Ascending aorta (tissue), 2 donors: ENCODE measurements at regions not wholly inside any gene's neighbourhood (a gene's known extent, or its start where the extent isn't known, plus 50 kb on each side); places are given as distances from the start of the nearest gene placed in this dataset.
A peak's percentile ranks its signal among the peaks of the same experiment; 100 is the strongest.
"Not testable (repeated sequence)": the region's sequence is repeated elsewhere in the genome, so short reads cannot be mapped to it uniquely, and the experiment has no call there.

Experiments used
- DNase-seq, 2 donors: peaks; one replicate each; pipeline ENCODE4 v3.0.0-alpha.2; 2019; ENCODE audit warnings: low spot score in 2 of 2
- H3K27ac ChIP-seq, 2 donors: fragments of 200-600 bp; sonication (generic); one replicate each; pipeline ENCODE4 v1.5.1; 2016 to 2017; ENCODE audit warnings: mild to moderate bottlenecking in 1 of 2
- H3K27me3 ChIP-seq: fragments of 200-600 bp; sonication (generic); one replicate; pipeline ENCODE4 v1.5.1; 2017
- H3K36me3 ChIP-seq, 2 donors: fragments of 200-600 bp; sonication (generic); one replicate each; pipeline ENCODE4 v1.5.1; 2016
- H3K4me1 ChIP-seq, 2 donors: fragments of 200-600 bp; sonication (generic); one replicate each; pipeline ENCODE4 v1.5.1; 2016 to 2017; ENCODE audit warnings: mild to moderate bottlenecking in 1 of 2
- H3K4me3 ChIP-seq, 2 donors: fragments of 200-600 bp; sonication (generic); one replicate each; pipeline ENCODE4 v1.5.1; 2016 to 2017; ENCODE audit warnings: mild to moderate bottlenecking in 1 of 2
- H3K9me3 ChIP-seq, 2 donors: fragments of 200-600 bp; sonication (generic); one replicate each; pipeline ENCODE4 v1.5.1; 2016
- intact Hi-C: fragments of 100-400 bp; cut with DNase I; formaldehyde crosslinking; loops from one replicate; pipeline ENCODE4 v1.15.1; 2023
- TF ChIP-seq, protein P1 (sequence below), 3 experiments: fragments of 200-600 bp in 2 of 3; fragments of 450-650 bp in 1 of 3; sonication (generic) in 2 of 3; IDR thresholded peaks; one replicate each; pipeline ENCODE4 v1.5.1; 2016 to 2019; ENCODE audit warnings: antibody characterized with exemption in 3 of 3, mild to moderate bottlenecking in 1 of 3, moderate library complexity in 1 of 3

DNA sequence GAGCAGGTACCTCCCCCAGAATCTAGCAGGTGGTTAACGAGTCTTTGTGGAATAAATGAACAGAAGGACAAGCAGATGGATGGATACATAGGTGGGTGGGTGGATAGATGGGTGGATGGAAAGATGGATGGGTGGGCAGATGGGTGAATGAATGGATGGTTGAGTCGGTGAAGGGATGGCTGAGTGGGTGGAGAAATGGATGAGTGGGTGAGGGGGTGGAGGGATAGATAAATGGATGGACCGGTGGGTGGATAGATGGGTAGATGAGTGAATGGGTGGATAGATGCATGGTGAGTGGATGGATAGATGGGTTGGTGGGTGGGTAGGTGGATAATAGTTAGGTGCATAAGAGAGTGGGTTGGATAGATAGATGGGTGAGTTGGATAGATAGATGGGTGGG is 99.7 kb upstream of the FRG2C start:
- H3K4me1 ChIP-seq, H3K4me3 ChIP-seq, H3K27me3 ChIP-seq, DNase-seq, H3K27ac ChIP-seq, H3K36me3 ChIP-seq, intact Hi-C loops, H3K9me3 ChIP-seq: not testable (repeated sequence)

DNA sequence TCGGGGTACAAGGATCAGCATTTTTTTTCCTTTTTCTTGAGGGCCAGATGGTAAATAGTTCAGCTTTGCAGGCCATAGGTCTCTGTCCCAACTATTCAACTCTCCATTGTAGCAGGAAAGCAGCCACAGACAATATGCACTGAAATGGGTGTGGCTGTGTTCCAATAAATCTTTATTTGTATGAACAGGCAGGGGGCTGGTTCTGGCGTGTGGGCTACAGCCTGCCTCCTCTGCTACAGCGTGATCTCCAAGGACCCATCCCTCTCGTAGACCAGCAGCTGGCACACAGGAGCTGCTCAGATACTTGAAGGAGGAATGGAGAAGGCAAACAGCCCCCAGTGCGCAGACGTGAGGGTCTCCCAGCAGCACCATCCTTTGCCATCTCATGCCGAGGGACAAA is 91.8 kb upstream of the FRG2C start:
- H3K27ac ChIP-seq, H3K36me3 ChIP-seq, H3K4me1 ChIP-seq, H3K27me3 ChIP-seq, intact Hi-C loops, H3K9me3 ChIP-seq, H3K4me3 ChIP-seq, DNase-seq: not testable (repeated sequence)

DNA sequence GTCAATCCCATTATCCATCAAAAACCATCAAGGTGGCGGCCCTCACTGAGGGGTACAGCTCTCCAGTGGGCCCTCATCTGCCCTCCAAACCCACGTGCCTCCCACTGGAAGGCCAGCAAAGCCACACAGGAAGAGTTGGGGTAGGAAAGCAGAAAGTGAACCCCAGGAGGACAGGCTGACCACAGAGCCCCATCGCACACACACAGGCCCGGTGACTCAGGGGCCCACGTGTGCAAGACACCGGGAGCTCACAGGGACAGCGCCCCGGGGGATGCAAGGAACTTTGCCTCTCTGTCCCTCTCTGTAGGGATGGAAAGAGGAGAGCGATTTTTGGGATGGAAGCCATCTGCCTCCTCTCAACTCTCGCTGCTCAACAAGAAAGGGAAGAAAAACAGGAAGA is 85.0 kb upstream of the FRG2C start:
- H3K4me3 ChIP-seq: peak overlapping the region in 1 of 2 donors; percentile 87
- intact Hi-C loops, DNase-seq, H3K9me3 ChIP-seq, H3K4me1 ChIP-seq, H3K36me3 ChIP-seq, H3K27ac ChIP-seq, H3K27me3 ChIP-seq: not testable (repeated sequence)

GRCh38 chr3:75579536-75579935 is 84.6 kb upstream of the FRG2C start:
- H3K36me3 ChIP-seq, H3K4me1 ChIP-seq, DNase-seq, H3K27me3 ChIP-seq, H3K9me3 ChIP-seq, H3K27ac ChIP-seq, intact Hi-C loops: not testable (repeated sequence)
- peak overlapping the region; percentile 47 to 87 for H3K4me3 ChIP-seq

GRCh38 chr3:75579981-75580782 is 83.9 kb upstream of the FRG2C start:
- intact Hi-C loops: loop anchor here (5.0 to 10.0 kb wide), 2 partner anchors 288 to 385 kb away; no protein-coding TSS in a partner anchor
- H3K9me3 ChIP-seq, H3K4me1 ChIP-seq, H3K27me3 ChIP-seq, H3K36me3 ChIP-seq, H3K27ac ChIP-seq: not testable (repeated sequence)
- DNase-seq: peak in 1 of 2 donors; percentile 67
- peak overlapping the region; percentile 47 to 87 for H3K4me3 ChIP-seq
- TF ChIP-seq, protein P1, sequence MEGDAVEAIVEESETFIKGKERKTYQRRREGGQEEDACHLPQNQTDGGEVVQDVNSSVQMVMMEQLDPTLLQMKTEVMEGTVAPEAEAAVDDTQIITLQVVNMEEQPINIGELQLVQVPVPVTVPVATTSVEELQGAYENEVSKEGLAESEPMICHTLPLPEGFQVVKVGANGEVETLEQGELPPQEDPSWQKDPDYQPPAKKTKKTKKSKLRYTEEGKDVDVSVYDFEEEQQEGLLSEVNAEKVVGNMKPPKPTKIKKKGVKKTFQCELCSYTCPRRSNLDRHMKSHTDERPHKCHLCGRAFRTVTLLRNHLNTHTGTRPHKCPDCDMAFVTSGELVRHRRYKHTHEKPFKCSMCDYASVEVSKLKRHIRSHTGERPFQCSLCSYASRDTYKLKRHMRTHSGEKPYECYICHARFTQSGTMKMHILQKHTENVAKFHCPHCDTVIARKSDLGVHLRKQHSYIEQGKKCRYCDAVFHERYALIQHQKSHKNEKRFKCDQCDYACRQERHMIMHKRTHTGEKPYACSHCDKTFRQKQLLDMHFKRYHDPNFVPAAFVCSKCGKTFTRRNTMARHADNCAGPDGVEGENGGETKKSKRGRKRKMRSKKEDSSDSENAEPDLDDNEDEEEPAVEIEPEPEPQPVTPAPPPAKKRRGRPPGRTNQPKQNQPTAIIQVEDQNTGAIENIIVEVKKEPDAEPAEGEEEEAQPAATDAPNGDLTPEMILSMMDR (IDR thresholded peaks at IDR 0.05): peak in 2 of 3 experiments; percentile 52 to 76

- not testable (repeated sequence) for DNase-seq, H3K4me1 ChIP-seq
- intact Hi-C loops: loop anchor here (5.0 to 10.0 kb wide), 2 partner anchors 290 to 388 kb away; no protein-coding TSS in a partner anchor
Measured at GRCh38 chr3:75582536-75582935, 81.6 kb upstream of the FRG2C start.

DNA sequence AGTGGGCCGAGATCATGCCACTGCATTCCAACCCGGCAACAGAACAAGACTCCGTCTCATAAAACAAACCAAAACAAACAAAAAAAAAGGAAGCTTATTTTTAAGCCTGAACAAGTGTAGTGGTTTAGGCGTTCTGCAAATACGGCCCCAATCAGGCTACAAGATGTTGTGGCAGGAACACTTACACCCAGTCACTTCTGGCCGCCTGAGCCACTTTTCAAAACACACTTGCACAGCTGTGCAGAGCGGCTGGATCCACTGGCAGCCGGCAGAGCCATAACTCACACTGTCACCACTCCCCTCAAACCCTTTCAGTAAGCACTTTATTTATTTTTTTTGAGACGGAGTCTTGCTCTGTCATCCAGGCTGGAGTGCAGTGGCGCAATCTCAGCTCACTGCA is 81.0 kb upstream of the FRG2C start:
- not testable (repeated sequence) for H3K4me1 ChIP-seq, H3K36me3 ChIP-seq, H3K4me3 ChIP-seq, DNase-seq, H3K27me3 ChIP-seq, H3K27ac ChIP-seq, H3K9me3 ChIP-seq
- intact Hi-C loops: loop anchor here (5.0 to 10.0 kb wide), 2 partner anchors 291 to 388 kb away; no protein-coding TSS in a partner anchor

More at GRCh38 chr3:75582536-75582935, 81.6 kb upstream of the FRG2C start:
- H3K27ac ChIP-seq, H3K27me3 ChIP-seq, H3K36me3 ChIP-seq, H3K9me3 ChIP-seq, H3K4me3 ChIP-seq: not testable (repeated sequence)

- H3K9me3 ChIP-seq, DNase-seq, H3K27ac ChIP-seq, H3K4me1 ChIP-seq, H3K36me3 ChIP-seq, H3K27me3 ChIP-seq, H3K4me3 ChIP-seq: not testable (repeated sequence)
- intact Hi-C loops: loop anchor here (10.0 kb wide), 1 partner anchor 393 kb away; no protein-coding TSS in a partner anchor
Measured at GRCh38 chr3:75587695-75588094, 76.4 kb upstream of the FRG2C start.

DNA sequence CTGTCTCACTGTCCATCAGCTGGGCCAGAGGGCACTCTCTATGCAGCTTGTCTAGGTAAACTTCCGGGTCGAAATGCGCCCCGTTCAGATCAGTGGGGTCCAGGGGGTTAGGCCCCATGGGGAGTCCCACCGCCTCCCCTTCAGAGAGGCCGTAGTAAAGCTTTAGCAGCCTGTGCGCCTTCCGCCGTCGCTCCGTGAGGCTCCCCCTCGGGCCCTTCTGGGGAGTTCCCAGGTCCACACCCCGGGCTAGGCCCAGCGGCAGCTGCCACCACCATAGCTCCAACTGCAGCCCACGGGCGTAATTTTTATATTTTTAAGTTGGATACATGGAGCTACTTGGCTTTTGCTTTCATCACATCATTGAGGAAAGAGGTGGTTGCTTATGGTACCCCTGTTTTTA is 73.7 kb upstream of the FRG2C start:
- intact Hi-C loops, H3K36me3 ChIP-seq, H3K27me3 ChIP-seq, H3K9me3 ChIP-seq, H3K4me1 ChIP-seq, DNase-seq, H3K4me3 ChIP-seq, H3K27ac ChIP-seq: not testable (repeated sequence)
